K562 (cell line): ENCODE measurements at regions not wholly inside any gene's neighbourhood (a gene's known extent, or its start where the extent isn't known, plus 50 kb on each side); places are given as distances from the start of the nearest gene placed in this dataset.

ENCODE experiments used
- ATAC-seq: fragments of 200-7000 bp; cut with Tn5 transposase; 3 replicates; pipeline ENCODE4 v1.9.1; 2020; ENCODE audit warnings: moderate library complexity
- BruUV-seq: library from RNA; stranded (reverse); fragments of 400-500 nt; replicated peaks from 2 replicates; lab custom pipeline; 2021; lab: Mats Ljungman, UMichigan
- CTCF ChIA-PET: fragments of 300-600 bp; formaldehyde crosslinking; extraction: SDS; loops from one replicate; lab custom pipeline; 2021; ENCODE audit warnings: low intra/inter-chr PET ratio; lab: Yijun Ruan, JAX
- POLR2A ChIA-PET: fragments of 300-600, 350-650 bp; sonication (Branson Sonifier 250); formaldehyde crosslinking; extraction: SDS; loops from one replicate; lab custom pipeline; 2021; ENCODE audit warnings: antibody characterized with exemption, inconsistent platforms; lab: Yijun Ruan, JAX
- DNase-seq, 4 experiments: peaks; one replicate each; pipeline versions ENCODE4 v3.0.0 to v3.0.0-alpha.2; 2011 to 2018; ENCODE audit warnings: low spot score in 3 of 4, mixed read lengths in 3 of 4; ENCODE audit errors: extremely low read depth in 1 of 4
- FAIRE-seq: peaks from 2 replicates; lab custom pipeline; 2011; peaks lifted over from hg19 to GRCh38; lab: Jason Lieb, UNC
- H2AFZ ChIP-seq: 2 replicates; pipeline ENCODE4 v1.6.0; 2011; ENCODE audit warnings: low read depth, low read length, control low read depth, inconsistent platforms
- H3K27ac ChIP-seq: fragments of 200-600 bp; 3 replicates; pipeline ENCODE4 v1.8.0; 2011; ENCODE audit warnings: low read depth, mild to moderate bottlenecking, control low read depth, inconsistent platforms, low read length, moderate library complexity, mixed read lengths; ENCODE audit errors: extremely low read depth
- H3K27me3 ChIP-seq, 2 experiments: fragments of 300-600 bp in 1 of 2; 2 replicates in 1 of 2; 3 replicates in 1 of 2; pipeline versions ENCODE4 v1.6.0 to v1.8.0; 2011; ENCODE audit warnings: inconsistent platforms in 2 of 2, low read length in 2 of 2, mild to moderate bottlenecking in 1 of 2, mixed read lengths in 1 of 2, moderate library complexity in 1 of 2; ENCODE audit not compliant: control insufficient read depth in 2 of 2, insufficient read depth in 2 of 2
- H3K36me3 ChIP-seq: fragments of 300-600 bp; 3 replicates; pipeline ENCODE4 v1.8.0; 2011; ENCODE audit warnings: mild to moderate bottlenecking, low read length, inconsistent platforms; ENCODE audit not compliant: control insufficient read depth, insufficient read depth
- H3K4me1 ChIP-seq, 2 experiments: fragments of 200-600 bp in 1 of 2; replicated peaks in 1 of 2; 2 replicates in 1 of 2; 3 replicates in 1 of 2; pipeline versions ENCODE4 v1.5.1 to v1.8.0; 2011; ENCODE audit warnings: inconsistent platforms in 2 of 2, low read length in 2 of 2, mild to moderate bottlenecking in 1 of 2, mixed read lengths in 1 of 2, moderate library complexity in 1 of 2; ENCODE audit not compliant: control insufficient read depth in 2 of 2, insufficient read depth in 2 of 2
- H3K4me2 ChIP-seq: 2 replicates; pipeline ENCODE4 v1.6.1; 2011; ENCODE audit warnings: low read length, control low read depth, inconsistent platforms, mixed read lengths; ENCODE audit not compliant: insufficient read depth
- H3K4me3 ChIP-seq: fragments of 200-600 bp; sonication (generic), shearing (Covaris generic); 2 replicates; pipeline ENCODE4 v1.5.1; 2016; ENCODE audit warnings: control low read depth, inconsistent platforms
- H3K79me2 ChIP-seq: fragments of 200-600 bp; 3 replicates; pipeline ENCODE4 v1.8.0; 2011; ENCODE audit warnings: low read length, inconsistent platforms; ENCODE audit not compliant: control insufficient read depth, insufficient read depth
- H3K9ac ChIP-seq, 2 experiments: 2 replicates each; pipeline versions ENCODE4 v1.6.0 to v1.6.1; 2011; ENCODE audit warnings: low read depth in 2 of 2, low read length in 2 of 2, control low read depth in 1 of 2, inconsistent platforms in 1 of 2, mild to moderate bottlenecking in 1 of 2, mixed read lengths in 1 of 2; ENCODE audit not compliant: insufficient read depth in 1 of 2
- H3K9me1 ChIP-seq: one replicate; pipeline ENCODE4 v1.6.0; 2011; ENCODE audit warnings: inconsistent platforms, mild to moderate bottlenecking, low read length, moderate library complexity; ENCODE audit not compliant: control insufficient read depth, insufficient read depth
- H3K9me3 ChIP-seq: replicated peaks from 2 replicates; pipeline ENCODE4 v1.5.1; 2011; ENCODE audit warnings: low read depth, low read length, inconsistent platforms; ENCODE audit not compliant: control insufficient read depth, insufficient read depth
- H4K20me1 ChIP-seq: replicated peaks from 2 replicates; pipeline ENCODE4 v1.6.1; 2011; ENCODE audit warnings: low read length, inconsistent platforms, mixed read lengths; ENCODE audit not compliant: control insufficient read depth, insufficient read depth
- CCAR2 ChIP-seq: fragments of 200-400 bp; formaldehyde crosslinking; IDR thresholded peaks from 2 replicates; pipeline ENCODE4 v1.6.1; 2017; ENCODE audit warnings: mild to moderate bottlenecking, low read depth, low read length
- HINFP ChIP-seq: fragments of 450-650 bp; conservative IDR thresholded peaks from 2 replicates; pipeline ENCODE4 v1.6.1; 2016; ENCODE audit warnings: missing genetic modification characterization, low read depth, mild to moderate bottlenecking, control low read depth, missing compliant biosample characterization
- RCOR1 ChIP-seq, 2 experiments: IDR thresholded peaks; 2 replicates each; pipeline ENCODE4 v1.6.1; 2012; ENCODE audit warnings: low read depth in 2 of 2, low read length in 2 of 2, borderline replicate concordance in 1 of 2, improper control_type of control experiment in 1 of 2
- SMAD2 ChIP-seq: fragments of 150-350 bp; IDR thresholded peaks from 2 replicates; pipeline ENCODE4 v1.6.1; 2014; ENCODE audit warnings: low read depth, mild to moderate bottlenecking, low read length
- TEAD4 ChIP-seq, 2 experiments: sonication (generic) in 1 of 2; formaldehyde crosslinking in 1 of 2; IDR thresholded peaks; 2 replicates each; pipeline versions ENCODE4 v1.6.1 to v1.8.0; 2012 to 2022; ENCODE audit warnings: borderline replicate concordance in 1 of 2, inconsistent platforms in 1 of 2, low read length in 1 of 2, mild to moderate bottlenecking in 1 of 2, missing genetic modification reagents in 1 of 2
- XRCC5 ChIP-seq: fragments of 200-400 bp; formaldehyde crosslinking; IDR thresholded peaks from 2 replicates; pipeline ENCODE4 v1.6.1; 2017; ENCODE audit warnings: low read depth, mild to moderate bottlenecking, low read length
- ZBED1 ChIP-seq: IDR thresholded peaks from 2 replicates; pipeline ENCODE4 v1.6.1; 2014
- ZNF165 ChIP-seq: fragments of 250-450 bp; sonication (Bioruptor Pico); IDR thresholded peaks from 2 replicates; pipeline ENCODE4 v1.4.0; 2020; ENCODE audit warnings: borderline replicate concordance
- WGBS: fragments of 100-300 bp; shearing (Covaris generic); methylation state at CpG from one replicate; pipeline ENCODE4 v1.1.6; 2016; ENCODE audit warnings: low coverage, mixed read lengths; ENCODE audit not compliant: insufficient coverage; ENCODE audit errors: missing lambda C conversion rate; 5-methylcytosine and 5-hydroxymethylcytosine counted together
- in situ Hi-C: fragments of 300-500 bp; cut with MboI; formaldehyde crosslinking; loops from 4 replicates; pipeline ENCODE4 v1.15.0; 2018; ENCODE audit warnings: inconsistent platforms, mixed read lengths
- intact Hi-C: fragments of 100-400 bp; cut with micrococcal nuclease; formaldehyde crosslinking; loops from 2 replicates; pipeline ENCODE4 v1.14.2; 2022

- no peak for TF ChIP-seq RCOR1 (IDR thresholded peaks at IDR 0.05; ENCODE audit: borderline replicate concordance in 1 of 2, low read depth in 2 of 2, low read length in 2 of 2)
- no peak for TF ChIP-seq SMAD2
- TF ChIP-seq CCAR2: no peak
- TF ChIP-seq XRCC5: no peak
- no peak for TF ChIP-seq TEAD4 (IDR thresholded peaks at IDR 0.05; ENCODE audit: low read length)
- TF ChIP-seq TEAD4 (CRISPR knock-in tag; IDR thresholded peaks at IDR 0.05; ENCODE audit: borderline replicate concordance): no peak
- TF ChIP-seq HINFP (tag): no peak
- TF ChIP-seq ZBED1: no peak
- TF ChIP-seq ZNF165 (CRISPR knock-in tag): no peak
- Histone ChIP-seq H3K9me1 (no peaks in the 10 kb centered on the region), H3K9me3 (no peaks in the 10 kb centered on the region), H3K4me2 (no peak overlapping the region), H3K4me3 (no peak overlapping the region), H3K9ac (no peak overlapping the region), H3K36me3 (no peaks in the 10 kb centered on the region), H3K79me2 (no peaks in the 10 kb centered on the region), H2AFZ (no peak overlapping the region), H3K27me3 (no peaks in the 10 kb centered on the region), H4K20me1 (no peaks in the 10 kb centered on the region), H3K27ac (no peak overlapping the region), H3K4me1 (no peaks in the 10 kb centered on the region)
- in situ Hi-C loops: no loop called here
- DNase-seq (no peak), FAIRE-seq (no peak), ATAC-seq (no peak)
- BruUV-seq: no TSS peak
- WGBS: 0% methylated on average over 2 of the region's 2 CpGs
- POLR2A ChIA-PET: interaction anchor here (0.6 kb wide), 1 partner anchor 334 kb away, joined by 3 read pairs; no protein-coding TSS in a partner anchor
- CTCF ChIA-PET: no interaction called here
- intact Hi-C loops: no loop called here
Observed at GRCh38 chr4:163598489-163598888, 104.0 kb downstream of the TMA16 start.
